T-cell (primary cell): ENCODE measurements at regions not wholly inside any gene's neighbourhood (a gene's known extent, or its start where the extent isn't known, plus 50 kb on each side); places are given as distances from the start of the nearest gene placed in this dataset.
"Not testable (repeated sequence)": the region's sequence is repeated elsewhere in the genome, so short reads cannot be mapped to it uniquely, and the experiment has no call there.

Experiments used
- ATAC-seq, 4 experiments: fragments of 200-7000 bp in 3 of 4; fragments of 150-1000 bp in 1 of 4; cut with Tn5 transposase; replicated peaks in 1 of 4; 1 replicate in 3 of 4; 2 replicates in 1 of 4; pipeline ENCODE4 v1.10.0; 2021; ENCODE audit warnings: moderate library complexity in 3 of 4, mild to moderate bottlenecking in 2 of 4, moderate number of reproducible peaks in 1 of 4
- CTCF ChIA-PET, 2 donors: fragments of 300-600 bp; sonication (Branson Sonifier 250); formaldehyde crosslinking; loops; one replicate each; lab custom pipeline; 2022; ENCODE audit warnings: antibody characterized with exemption in 2 of 2; lab: Charles Lee
- POLR2A ChIA-PET, 2 donors: fragments of 300-600 bp; sonication (Branson Sonifier 250); formaldehyde crosslinking; loops; one replicate each; lab custom pipeline; 2022; ENCODE audit warnings: antibody characterized with exemption in 2 of 2; lab: Charles Lee
- DNase-seq, 35 experiments: peaks; one replicate each; pipeline versions ENCODE4 v3.0.0 to v3.0.0-alpha.2; 2013 to 2023
- H3K27ac ChIP-seq: one replicate; pipeline ENCODE4 v1.5.1; 2013; ENCODE audit warnings: low read length
- H3K27me3 ChIP-seq, 2 experiments: replicated peaks in 1 of 2; 1 replicate in 1 of 2; 2 replicates in 1 of 2; pipeline versions ENCODE4 v1.6.1 to v1.7.0; 2013; ENCODE audit warnings: low read length in 1 of 2, mixed read lengths in 1 of 2; ENCODE audit not compliant: control insufficient read depth in 2 of 2, insufficient read depth in 2 of 2; ENCODE audit errors: extremely low read depth in 1 of 2
- H3K36me3 ChIP-seq, 2 donors: 1 replicate in 1 of 2; 2 replicates in 1 of 2; pipeline versions ENCODE4 v1.6.1 to v1.7.0; 2013; ENCODE audit warnings: low read length in 1 of 2; ENCODE audit not compliant: control insufficient read depth in 2 of 2, insufficient read depth in 1 of 2; ENCODE audit errors: extremely low read depth in 1 of 2
- H3K4me1 ChIP-seq, 2 experiments: 1 replicate in 1 of 2; 2 replicates in 1 of 2; pipeline versions ENCODE4 v1.6.1 to v1.7.0; 2013; ENCODE audit warnings: low read length in 2 of 2, mixed read lengths in 1 of 2; ENCODE audit not compliant: insufficient read depth in 2 of 2, control insufficient read depth in 1 of 2; ENCODE audit errors: extremely low read depth in 1 of 2
- H3K4me3 ChIP-seq, 2 donors: 1 replicate in 1 of 2; 2 replicates in 1 of 2; pipeline versions ENCODE4 v1.5.1 to v1.7.0; 2013; ENCODE audit warnings: mild to moderate bottlenecking in 2 of 2, low read length in 1 of 2, moderate library complexity in 1 of 2; ENCODE audit not compliant: control insufficient read depth in 1 of 2; ENCODE audit errors: extremely low read depth in 1 of 2
- H3K9me3 ChIP-seq: 2 replicates; pipeline ENCODE4 v1.7.0; 2013
- H3K27ac Mint-ChIP-seq, 2 donors: one replicate each; pipeline ENCODE4 v1.8.0; 2020 to 2021; ENCODE audit warnings: mild to moderate bottlenecking in 2 of 2, mixed read lengths in 2 of 2
- H3K27me3 Mint-ChIP-seq, 2 donors: one replicate each; pipeline ENCODE4 v1.8.0; 2021 to 2022; ENCODE audit warnings: mixed read lengths in 2 of 2
- H3K36me3 Mint-ChIP-seq: one replicate; pipeline ENCODE4 v1.8.0; 2021; ENCODE audit warnings: mixed read lengths
- H3K4me1 Mint-ChIP-seq, 3 donors: one replicate each; pipeline ENCODE4 v1.8.0; 2020 to 2022; ENCODE audit warnings: mixed read lengths in 3 of 3, mild to moderate bottlenecking in 1 of 3
- H3K4me3 Mint-ChIP-seq, 3 donors: one replicate each; pipeline ENCODE4 v1.8.0; 2020 to 2022; ENCODE audit warnings: mild to moderate bottlenecking in 3 of 3, mixed read lengths in 3 of 3, moderate library complexity in 3 of 3
- H3K9me3 Mint-ChIP-seq, 3 donors: one replicate each; pipeline ENCODE4 v1.8.0; 2020 to 2022; ENCODE audit warnings: mixed read lengths in 3 of 3
- WGBS: methylation state at CpG from one replicate; pipeline ENCODE4 v1.1.5; 2013; ENCODE audit warnings: missing lambda C conversion rate; ENCODE audit not compliant: insufficient coverage; 5-methylcytosine and 5-hydroxymethylcytosine counted together

DNA sequence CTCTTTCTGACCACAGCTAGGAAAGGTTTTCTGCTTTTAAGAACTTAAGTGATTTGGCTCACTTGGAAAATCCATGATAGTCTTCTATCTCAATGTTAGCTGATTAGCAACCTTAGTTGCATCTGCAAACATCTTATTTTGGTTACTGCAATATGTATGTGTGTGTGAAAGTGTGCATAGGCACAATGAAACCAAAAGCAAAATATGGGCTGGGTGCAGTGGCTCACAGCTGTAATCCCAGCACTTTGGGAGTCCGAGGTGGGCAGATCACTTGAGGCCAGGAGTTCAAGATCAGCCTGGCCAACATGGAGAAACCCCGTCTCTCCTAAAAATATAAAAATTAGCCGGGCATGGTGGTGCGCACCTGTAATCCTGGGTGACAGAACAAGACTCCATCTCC, 246.9 kb upstream of the NCAM1 start:
- POLR2A ChIA-PET, ATAC-seq, CTCF ChIA-PET: not testable (repeated sequence)

DNA sequence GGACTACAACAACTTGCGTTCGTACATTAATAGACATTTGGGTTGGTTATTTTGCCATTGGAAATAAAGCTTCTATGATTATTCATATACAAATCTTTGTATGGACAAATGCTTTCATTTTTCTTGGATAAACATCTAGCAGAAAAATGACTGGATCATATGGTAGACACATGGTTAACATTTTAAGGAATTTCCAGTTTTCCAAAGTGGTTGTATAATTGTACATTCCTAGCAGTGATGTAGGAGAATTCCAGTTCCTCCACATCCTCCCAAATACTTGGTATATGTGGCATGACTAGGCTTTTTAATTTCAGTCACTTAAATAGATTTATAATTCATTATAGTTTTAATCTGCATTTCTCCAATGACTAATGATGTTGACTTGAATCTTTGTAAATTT, 246.2 kb upstream of the NCAM1 start:
- Mint-ChIP-seq H3K36me3 (no peaks in the 10 kb centered on the region), H3K9me3 (no peaks in the 10 kb centered on the region), H3K4me1 (no peaks in the 10 kb centered on the region), H3K4me3 (no peak overlapping the region), H3K27ac (no peak overlapping the region), H3K27me3 (peaks cover 15 to 19% of the 10 kb centered on the region in 2 donors)
- CTCF ChIA-PET: no interaction called here
- Histone ChIP-seq H3K27ac (no peak overlapping the region), H3K36me3 (no peaks in the 10 kb centered on the region), H3K9me3 (no peaks in the 10 kb centered on the region), H3K4me1 (no peaks in the 10 kb centered on the region), H3K4me3 (no peak overlapping the region), H3K27me3 (peaks cover 0 to 3% of the 10 kb centered on the region in 2 experiments)
- ATAC-seq (no peak), DNase-seq (no peak)
- POLR2A ChIA-PET: no interaction called here
- no CpG with 5 or more reads among the region's 2 CpGs for WGBS

More for the DNA sequence above, 246.9 kb upstream of the NCAM1 start:
- H3K27me3 ChIP-seq, H3K9me3 Mint-ChIP-seq, H3K4me1 ChIP-seq, H3K9me3 ChIP-seq, H3K27ac ChIP-seq, H3K27ac Mint-ChIP-seq, H3K4me3 Mint-ChIP-seq, H3K4me3 ChIP-seq, H3K4me1 Mint-ChIP-seq, DNase-seq, H3K36me3 Mint-ChIP-seq, H3K36me3 ChIP-seq: not testable (repeated sequence)
- no CpG with 5 or more reads among the region's 4 CpGs for WGBS
- peaks cover 15 to 24% of the 10 kb centered on the region in 2 donors for H3K27me3 Mint-ChIP-seq

DNA sequence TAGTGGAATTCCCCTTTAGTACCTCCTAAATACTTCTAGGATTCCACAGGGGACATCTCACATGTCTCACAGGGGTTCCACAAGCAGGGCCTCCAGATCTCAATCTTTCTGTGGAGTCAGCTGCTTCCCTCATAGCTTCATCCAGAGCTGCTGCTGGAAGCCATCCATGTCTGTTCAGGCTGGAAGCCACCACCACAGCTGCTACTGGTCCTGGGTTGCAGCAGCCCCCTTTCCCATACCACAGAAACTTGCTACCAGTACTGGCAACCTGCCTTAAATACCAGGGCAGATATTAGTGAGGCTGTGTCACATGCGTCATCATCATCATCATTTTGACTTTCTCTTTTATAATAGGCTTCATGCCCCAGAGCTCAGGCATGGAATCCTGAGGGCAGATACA, 242.7 kb upstream of the NCAM1 start:
- Mint-ChIP-seq H3K27me3 (peaks cover 19 to 20% of the 10 kb centered on the region in 2 donors), H3K9me3 (no peaks in the 10 kb centered on the region), H3K27ac (no peak overlapping the region), H3K4me3 (no peak overlapping the region), H3K4me1 (no peaks in the 10 kb centered on the region), H3K36me3 (no peaks in the 10 kb centered on the region)
- Histone ChIP-seq H3K27me3 (peaks cover 0 to 3% of the 10 kb centered on the region in 2 experiments), H3K4me3 (no peak overlapping the region), H3K9me3 (no peaks in the 10 kb centered on the region), H3K36me3 (no peaks in the 10 kb centered on the region), H3K4me1 (no peaks in the 10 kb centered on the region), H3K27ac (no peak overlapping the region)
- CTCF ChIA-PET: interaction anchor here in 1 of 2 donors (0.6 kb wide), 1 partner anchor 85 kb away, joined by 3 read pairs; no protein-coding TSS in a partner anchor
- ATAC-seq: no peak
- POLR2A ChIA-PET: no interaction called here
- WGBS: 80% methylated on average over 1 of the region's 1 CpG
- no peak for DNase-seq

- H3K27ac ChIP-seq: no peak overlapping the region
- H3K36me3 ChIP-seq: no peaks in the 10 kb centered on the region
- no peaks in the 10 kb centered on the region for H3K9me3 ChIP-seq
- Mint-ChIP-seq H3K9me3 (no peaks in the 10 kb centered on the region), H3K4me1 (no peaks in the 10 kb centered on the region), H3K27ac (no peak overlapping the region), H3K4me3 (no peak overlapping the region), H3K36me3 (no peaks in the 10 kb centered on the region), H3K27me3 (peaks cover 18 to 23% of the 10 kb centered on the region in 2 donors)
- no peak for DNase-seq
- POLR2A ChIA-PET: interaction anchor here in 1 of 2 donors (0.6 kb wide), 1 partner anchor 327 kb away, joined by 3 read pairs; no protein-coding TSS in a partner anchor
- CTCF ChIA-PET: no interaction called here
- WGBS: 60% methylated on average over 2 of the region's 11 CpGs
- H3K27me3 ChIP-seq: peaks cover 0 to 15% of the 10 kb centered on the region in 2 experiments
- no peak overlapping the region for H3K4me3 ChIP-seq
- no peaks in the 10 kb centered on the region for H3K4me1 ChIP-seq
- ATAC-seq: no peak
Observed at GRCh38 chr11:112719736-112720525, 241.3 kb upstream of the NCAM1 start.

GRCh38 chr11:112722148-112722547, 239.1 kb upstream of the NCAM1 start:
- 63% methylated on average over 1 of the region's 2 CpGs for WGBS
- Histone ChIP-seq H3K4me1 (no peaks in the 10 kb centered on the region), H3K4me3 (no peak overlapping the region), H3K36me3 (no peaks in the 10 kb centered on the region), H3K9me3 (no peaks in the 10 kb centered on the region), H3K27me3 (peaks cover 0 to 15% of the 10 kb centered on the region in 2 experiments), H3K27ac (no peak overlapping the region)
- Mint-ChIP-seq H3K36me3 (no peaks in the 10 kb centered on the region), H3K4me3 (no peak overlapping the region), H3K4me1 (no peaks in the 10 kb centered on the region), H3K9me3 (no peaks in the 10 kb centered on the region), H3K27me3 (peaks cover 18 to 29% of the 10 kb centered on the region in 2 donors), H3K27ac (no peak overlapping the region)
- ChIA-PET POLR2A (no interaction called here), CTCF (no interaction called here)
- DNase-seq: no peak
- ATAC-seq: no peak

DNA sequence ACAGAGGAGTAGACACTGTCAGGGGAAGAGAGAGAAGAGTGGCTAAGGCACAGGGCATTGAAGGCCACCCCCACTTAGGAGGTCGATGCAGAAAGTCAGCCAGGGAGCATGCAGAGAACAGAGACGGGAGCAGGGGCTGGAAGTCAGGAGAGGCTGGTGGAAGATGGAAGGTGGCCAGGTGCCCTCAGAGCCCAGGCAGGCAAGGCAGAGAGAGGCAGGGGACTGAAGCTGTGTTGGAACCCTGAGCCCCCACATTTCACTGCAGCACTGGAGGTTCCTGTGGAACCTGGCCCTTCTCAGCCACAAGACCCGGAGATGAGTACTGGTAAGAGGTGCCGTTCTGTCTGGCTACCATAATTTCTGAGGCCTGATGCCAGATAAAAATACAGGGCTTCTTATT, 238.3 kb upstream of the NCAM1 start:
- H3K27ac Mint-ChIP-seq: no peak overlapping the region
- Histone ChIP-seq H3K4me1 (no peaks in the 10 kb centered on the region), H3K4me3 (no peak overlapping the region), H3K27me3 (peaks cover 0 to 15% of the 10 kb centered on the region in 2 experiments), H3K9me3 (no peaks in the 10 kb centered on the region), H3K27ac (no peak overlapping the region), H3K36me3 (no peaks in the 10 kb centered on the region)
- WGBS: 49% methylated on average over 2 of the region's 4 CpGs
- ChIA-PET CTCF (no interaction called here), POLR2A (no interaction called here)
- H3K4me1 Mint-ChIP-seq: no peaks in the 10 kb centered on the region
- no peaks in the 10 kb centered on the region for H3K36me3 Mint-ChIP-seq
- DNase-seq (no peak), ATAC-seq (no peak)
- H3K9me3 Mint-ChIP-seq: no peaks in the 10 kb centered on the region
- peaks cover 14 to 29% of the 10 kb centered on the region in 2 donors for H3K27me3 Mint-ChIP-seq
- no peak overlapping the region for H3K4me3 Mint-ChIP-seq
